ENCODE measurements at regions not wholly inside any gene's neighbourhood (a gene's known extent, or its start where the extent isn't known, plus 50 kb on each side); places are given as distances from the start of the nearest gene placed in this dataset.

DNA sequence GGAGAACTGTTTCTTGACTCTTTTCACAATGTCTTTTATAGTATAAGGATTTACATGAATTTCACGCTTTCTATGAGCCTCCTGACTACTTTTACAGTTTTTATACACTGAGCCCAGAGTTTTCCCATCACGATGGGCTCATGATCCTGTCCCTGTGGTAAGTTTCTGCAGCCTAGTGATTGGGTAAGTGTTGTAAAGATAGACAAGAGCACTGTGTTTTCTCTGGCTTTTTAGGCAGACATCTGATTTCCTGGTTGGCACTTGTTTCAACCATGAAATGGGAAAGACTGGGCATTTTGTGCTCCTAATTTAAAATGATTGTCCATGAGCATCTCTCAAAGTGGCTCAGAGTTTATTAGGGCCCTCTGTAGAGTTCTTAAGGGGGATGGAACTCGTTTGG lies 299.0 kb downstream of the FAT3 start:
- TF ChIP-seq, protein P1, sequence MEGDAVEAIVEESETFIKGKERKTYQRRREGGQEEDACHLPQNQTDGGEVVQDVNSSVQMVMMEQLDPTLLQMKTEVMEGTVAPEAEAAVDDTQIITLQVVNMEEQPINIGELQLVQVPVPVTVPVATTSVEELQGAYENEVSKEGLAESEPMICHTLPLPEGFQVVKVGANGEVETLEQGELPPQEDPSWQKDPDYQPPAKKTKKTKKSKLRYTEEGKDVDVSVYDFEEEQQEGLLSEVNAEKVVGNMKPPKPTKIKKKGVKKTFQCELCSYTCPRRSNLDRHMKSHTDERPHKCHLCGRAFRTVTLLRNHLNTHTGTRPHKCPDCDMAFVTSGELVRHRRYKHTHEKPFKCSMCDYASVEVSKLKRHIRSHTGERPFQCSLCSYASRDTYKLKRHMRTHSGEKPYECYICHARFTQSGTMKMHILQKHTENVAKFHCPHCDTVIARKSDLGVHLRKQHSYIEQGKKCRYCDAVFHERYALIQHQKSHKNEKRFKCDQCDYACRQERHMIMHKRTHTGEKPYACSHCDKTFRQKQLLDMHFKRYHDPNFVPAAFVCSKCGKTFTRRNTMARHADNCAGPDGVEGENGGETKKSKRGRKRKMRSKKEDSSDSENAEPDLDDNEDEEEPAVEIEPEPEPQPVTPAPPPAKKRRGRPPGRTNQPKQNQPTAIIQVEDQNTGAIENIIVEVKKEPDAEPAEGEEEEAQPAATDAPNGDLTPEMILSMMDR (IDR thresholded peaks at IDR 0.05): no peak
- TF ChIP-seq SMC3 (IDR thresholded peaks at IDR 0.05; ENCODE audit: low read depth, low read length) (no peak), TAF1 (IDR thresholded peaks at IDR 0.05; ENCODE audit: borderline replicate concordance, low read depth, low read length) (no peak), RCOR1 (IDR thresholded peaks at IDR 0.05; ENCODE audit: low read length) (no peak)
- TF ChIP-seq, protein P2, sequence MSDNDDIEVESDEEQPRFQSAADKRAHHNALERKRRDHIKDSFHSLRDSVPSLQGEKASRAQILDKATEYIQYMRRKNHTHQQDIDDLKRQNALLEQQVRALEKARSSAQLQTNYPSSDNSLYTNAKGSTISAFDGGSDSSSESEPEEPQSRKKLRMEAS (IDR thresholded peaks at IDR 0.05; ENCODE audit: low read depth): no peak

Data from SK-N-SH (cell line).